ENCODE measurements at regions not wholly inside any gene's neighbourhood (a gene's known extent, or its start where the extent isn't known, plus 50 kb on each side); places are given as distances from the start of the nearest gene placed in this dataset.

GRCh38 chr1:36663772-36664430, 181.2 kb upstream of the CSF3R start:
- Histone ChIP-seq H3K27me3 (peaks cover 0 to 59% (median 3%) of the 10 kb centered on the region in 3 donors), H3K4me1 (no peaks in the 10 kb centered on the region), H3K9me3 (no peaks in the 10 kb centered on the region), H3K36me3 (no peaks in the 10 kb centered on the region), H3K4me3 (no peak overlapping the region), H3K27ac (no peak overlapping the region)
- WGBS, 5 donors, result 90 to 96% (median 91%) methylated on average over 6 of the region's 6 CpGs
- intact Hi-C loops (cut with DNase I; ENCODE audit: low total_unique reads), result no loop called here
- no peak for TF ChIP-seq EP300 (IDR thresholded peaks at IDR 0.05)
- TF ChIP-seq, protein P1, sequence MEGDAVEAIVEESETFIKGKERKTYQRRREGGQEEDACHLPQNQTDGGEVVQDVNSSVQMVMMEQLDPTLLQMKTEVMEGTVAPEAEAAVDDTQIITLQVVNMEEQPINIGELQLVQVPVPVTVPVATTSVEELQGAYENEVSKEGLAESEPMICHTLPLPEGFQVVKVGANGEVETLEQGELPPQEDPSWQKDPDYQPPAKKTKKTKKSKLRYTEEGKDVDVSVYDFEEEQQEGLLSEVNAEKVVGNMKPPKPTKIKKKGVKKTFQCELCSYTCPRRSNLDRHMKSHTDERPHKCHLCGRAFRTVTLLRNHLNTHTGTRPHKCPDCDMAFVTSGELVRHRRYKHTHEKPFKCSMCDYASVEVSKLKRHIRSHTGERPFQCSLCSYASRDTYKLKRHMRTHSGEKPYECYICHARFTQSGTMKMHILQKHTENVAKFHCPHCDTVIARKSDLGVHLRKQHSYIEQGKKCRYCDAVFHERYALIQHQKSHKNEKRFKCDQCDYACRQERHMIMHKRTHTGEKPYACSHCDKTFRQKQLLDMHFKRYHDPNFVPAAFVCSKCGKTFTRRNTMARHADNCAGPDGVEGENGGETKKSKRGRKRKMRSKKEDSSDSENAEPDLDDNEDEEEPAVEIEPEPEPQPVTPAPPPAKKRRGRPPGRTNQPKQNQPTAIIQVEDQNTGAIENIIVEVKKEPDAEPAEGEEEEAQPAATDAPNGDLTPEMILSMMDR (IDR thresholded peaks at IDR 0.05), result no peak
- TF ChIP-seq POLR2AphosphoS5 (IDR thresholded peaks at IDR 0.05), result no peak
- TF ChIP-seq POLR2A (IDR thresholded peaks at IDR 0.05), result no peak
- no peak for DNase-seq

GRCh38 chr1:36658838-36659237, 176.1 kb upstream of the CSF3R start:
- WGBS, 5 donors, result 22 to 47% (median 44%) methylated on average over 2 to 3 of the region's 3 CpGs
- TF ChIP-seq POLR2A (IDR thresholded peaks at IDR 0.05) (no peak), EP300 (IDR thresholded peaks at IDR 0.05) (no peak), POLR2AphosphoS5 (IDR thresholded peaks at IDR 0.05) (no peak)
- TF ChIP-seq, protein P1 (IDR thresholded peaks at IDR 0.05), result no peak
- no peaks in the 10 kb centered on the region for H3K9me3 ChIP-seq
- H3K36me3 ChIP-seq, result no peaks in the 10 kb centered on the region
- peak in 1 of 2 donors; percentile 1 for DNase-seq
- H3K4me1 ChIP-seq, result no peaks in the 10 kb centered on the region
- H3K27ac ChIP-seq, result no peak overlapping the region
- H3K4me3 ChIP-seq, result no peak overlapping the region
- intact Hi-C loops (cut with DNase I; ENCODE audit: low total_unique reads), result no loop called here
- peaks cover 0 to 47% (median 13%) of the 10 kb centered on the region in 3 donors for H3K27me3 ChIP-seq

- DNase-seq, result no peak
- no peaks in the 10 kb centered on the region for H3K36me3 ChIP-seq
- peaks cover 0 to 50% (median 13%) of the 10 kb centered on the region in 3 donors for H3K27me3 ChIP-seq
- intact Hi-C loops (cut with DNase I; ENCODE audit: low total_unique reads), result no loop called here
- no peak for TF ChIP-seq POLR2AphosphoS5 (IDR thresholded peaks at IDR 0.05)
- TF ChIP-seq, protein P1 (IDR thresholded peaks at IDR 0.05), result no peak
- no peak for TF ChIP-seq POLR2A (IDR thresholded peaks at IDR 0.05)
- TF ChIP-seq EP300 (IDR thresholded peaks at IDR 0.05), result no peak
- H3K4me3 ChIP-seq, result no peak overlapping the region
- 75 to 88% (median 82%) methylated on average over 6 of the region's 6 CpGs for WGBS, 5 donors
- H3K27ac ChIP-seq, result no peak overlapping the region
- H3K4me1 ChIP-seq, result no peaks in the 10 kb centered on the region
- H3K9me3 ChIP-seq, result no peaks in the 10 kb centered on the region
Measured at GRCh38 chr1:36657826-36658225, 175.1 kb upstream of the CSF3R start.

GRCh38 chr1:36656838-36657237, 174.1 kb upstream of the CSF3R start:
- H3K36me3 ChIP-seq, result no peaks in the 10 kb centered on the region
- no peaks in the 10 kb centered on the region for H3K9me3 ChIP-seq
- peaks cover 0 to 60% (median 13%) of the 10 kb centered on the region in 3 donors for H3K27me3 ChIP-seq
- H3K27ac ChIP-seq, result no peak overlapping the region
- TF ChIP-seq EP300 (IDR thresholded peaks at IDR 0.05) (no peak), POLR2A (IDR thresholded peaks at IDR 0.05) (no peak), POLR2AphosphoS5 (IDR thresholded peaks at IDR 0.05) (no peak)
- TF ChIP-seq, protein P1 (IDR thresholded peaks at IDR 0.05), result no peak
- intact Hi-C loops (cut with DNase I; ENCODE audit: low total_unique reads), result no loop called here
- DNase-seq, result no peak
- no peaks in the 10 kb centered on the region for H3K4me1 ChIP-seq
- H3K4me3 ChIP-seq, result no peak overlapping the region
